ENCODE measurements at regions not wholly inside any gene's neighbourhood (a gene's known extent, or its start where the extent isn't known, plus 50 kb on each side); places are given as distances from the start of the nearest gene placed in this dataset.

DNA sequence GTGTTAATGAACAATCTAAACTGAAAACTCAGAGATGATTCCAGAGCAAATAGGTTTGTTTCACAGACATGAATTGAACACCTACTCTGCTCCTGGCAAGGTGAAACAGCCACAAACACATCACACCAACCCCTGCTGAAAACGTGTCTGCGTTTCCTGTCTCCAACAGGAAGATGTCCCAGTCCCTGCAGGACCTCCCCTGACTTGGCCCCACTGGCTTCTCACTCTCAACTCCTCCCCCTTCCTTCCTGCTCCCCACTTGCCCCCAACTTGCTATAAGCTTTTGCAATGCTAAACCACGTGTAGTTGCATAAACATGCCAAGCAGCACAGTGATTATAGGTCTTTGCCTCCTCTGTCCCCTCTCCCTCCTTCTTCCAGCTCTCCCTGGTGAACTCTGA, 567.6 kb downstream of the BCL11B start:
- no peak for ATAC-seq (ENCODE audit: low read depth)
- Histone ChIP-seq H3K4me1 (ENCODE audit: insufficient read depth, poor library complexity, severe bottlenecking) (no peaks in the 10 kb centered on the region), H3K27ac (ENCODE audit: poor library complexity, severe bottlenecking) (no peak overlapping the region), H3K4me3 (ENCODE audit: severe bottlenecking) (no peak overlapping the region), H3K27me3 (ENCODE audit: insufficient read depth, poor library complexity, severe bottlenecking) (no peaks in the 10 kb centered on the region), H3K9me3 (ENCODE audit: severe bottlenecking) (no peaks in the 10 kb centered on the region), H3K36me3 (ENCODE audit: low read depth) (no peaks in the 10 kb centered on the region)
- DNase-seq (ENCODE audit: low spot score): no peak
- TF ChIP-seq, protein P1, sequence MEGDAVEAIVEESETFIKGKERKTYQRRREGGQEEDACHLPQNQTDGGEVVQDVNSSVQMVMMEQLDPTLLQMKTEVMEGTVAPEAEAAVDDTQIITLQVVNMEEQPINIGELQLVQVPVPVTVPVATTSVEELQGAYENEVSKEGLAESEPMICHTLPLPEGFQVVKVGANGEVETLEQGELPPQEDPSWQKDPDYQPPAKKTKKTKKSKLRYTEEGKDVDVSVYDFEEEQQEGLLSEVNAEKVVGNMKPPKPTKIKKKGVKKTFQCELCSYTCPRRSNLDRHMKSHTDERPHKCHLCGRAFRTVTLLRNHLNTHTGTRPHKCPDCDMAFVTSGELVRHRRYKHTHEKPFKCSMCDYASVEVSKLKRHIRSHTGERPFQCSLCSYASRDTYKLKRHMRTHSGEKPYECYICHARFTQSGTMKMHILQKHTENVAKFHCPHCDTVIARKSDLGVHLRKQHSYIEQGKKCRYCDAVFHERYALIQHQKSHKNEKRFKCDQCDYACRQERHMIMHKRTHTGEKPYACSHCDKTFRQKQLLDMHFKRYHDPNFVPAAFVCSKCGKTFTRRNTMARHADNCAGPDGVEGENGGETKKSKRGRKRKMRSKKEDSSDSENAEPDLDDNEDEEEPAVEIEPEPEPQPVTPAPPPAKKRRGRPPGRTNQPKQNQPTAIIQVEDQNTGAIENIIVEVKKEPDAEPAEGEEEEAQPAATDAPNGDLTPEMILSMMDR (IDR thresholded peaks at IDR 0.05; ENCODE audit: poor library complexity, severe bottlenecking): no peak

DNA sequence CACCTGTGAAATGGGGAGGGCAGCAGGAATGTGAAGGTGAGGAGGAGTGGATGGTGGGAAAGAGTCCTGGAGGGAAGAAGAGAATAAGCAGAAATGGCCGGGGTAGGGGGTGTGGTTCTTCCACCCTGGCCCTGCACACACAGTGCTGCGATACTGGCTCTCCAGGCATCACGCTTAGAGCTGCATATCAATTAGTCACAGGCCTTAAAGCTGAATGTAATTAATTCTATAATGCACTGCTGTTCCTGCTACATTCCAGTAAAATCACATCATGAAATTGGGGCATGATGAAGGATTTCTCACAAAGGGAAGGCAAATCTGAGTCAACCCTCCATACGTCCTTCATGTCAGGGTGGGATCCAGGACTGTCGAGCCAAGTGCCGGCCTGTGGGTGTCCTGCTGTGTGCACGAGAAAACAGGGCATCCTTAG, 566.1 kb downstream of the BCL11B start:
- Histone ChIP-seq H3K36me3 (ENCODE audit: low read depth) (no peaks in the 10 kb centered on the region), H3K27me3 (ENCODE audit: insufficient read depth, poor library complexity, severe bottlenecking) (no peaks in the 10 kb centered on the region), H3K27ac (ENCODE audit: poor library complexity, severe bottlenecking) (no peak overlapping the region), H3K4me1 (ENCODE audit: insufficient read depth, poor library complexity, severe bottlenecking) (no peaks in the 10 kb centered on the region), H3K9me3 (ENCODE audit: severe bottlenecking) (no peaks in the 10 kb centered on the region), H3K4me3 (ENCODE audit: severe bottlenecking) (no peak overlapping the region)
- peak; percentile 67 for ATAC-seq (ENCODE audit: low read depth)
- TF ChIP-seq, protein P1 (IDR thresholded peaks at IDR 0.05; ENCODE audit: poor library complexity, severe bottlenecking): no peak
- no peak for DNase-seq (ENCODE audit: low spot score)

DNA sequence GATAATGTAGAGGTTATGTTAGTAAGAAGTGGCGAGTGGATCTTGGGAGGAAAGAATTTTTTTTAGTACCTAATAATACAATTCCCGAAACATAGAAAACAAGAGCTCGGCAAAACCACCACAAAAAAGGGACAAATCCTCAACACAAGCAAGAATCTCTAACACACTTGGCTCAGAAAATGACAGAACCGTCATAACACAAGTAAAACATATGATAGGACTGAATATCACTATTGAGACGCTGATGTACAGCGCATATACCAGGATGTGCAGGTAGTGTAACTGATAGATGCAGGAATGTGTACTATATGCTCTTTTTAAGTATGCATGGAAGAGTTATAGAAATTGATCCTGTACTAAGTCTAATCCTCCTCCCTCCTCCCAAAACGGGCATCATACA, 564.5 kb downstream of the BCL11B start:
- no peak overlapping the region for H3K4me3 ChIP-seq (ENCODE audit: severe bottlenecking)
- H3K27me3 ChIP-seq (ENCODE audit: insufficient read depth, poor library complexity, severe bottlenecking): no peaks in the 10 kb centered on the region
- H3K36me3 ChIP-seq (ENCODE audit: low read depth): no peaks in the 10 kb centered on the region
- H3K4me1 ChIP-seq (ENCODE audit: insufficient read depth, poor library complexity, severe bottlenecking): no peaks in the 10 kb centered on the region
- TF ChIP-seq, protein P1 (IDR thresholded peaks at IDR 0.05; ENCODE audit: poor library complexity, severe bottlenecking): no peak
- DNase-seq (ENCODE audit: low spot score) (no peak), ATAC-seq (ENCODE audit: low read depth) (no peak)
- no peaks in the 10 kb centered on the region for H3K9me3 ChIP-seq (ENCODE audit: severe bottlenecking)
- no peak overlapping the region for H3K27ac ChIP-seq (ENCODE audit: poor library complexity, severe bottlenecking)

DNA sequence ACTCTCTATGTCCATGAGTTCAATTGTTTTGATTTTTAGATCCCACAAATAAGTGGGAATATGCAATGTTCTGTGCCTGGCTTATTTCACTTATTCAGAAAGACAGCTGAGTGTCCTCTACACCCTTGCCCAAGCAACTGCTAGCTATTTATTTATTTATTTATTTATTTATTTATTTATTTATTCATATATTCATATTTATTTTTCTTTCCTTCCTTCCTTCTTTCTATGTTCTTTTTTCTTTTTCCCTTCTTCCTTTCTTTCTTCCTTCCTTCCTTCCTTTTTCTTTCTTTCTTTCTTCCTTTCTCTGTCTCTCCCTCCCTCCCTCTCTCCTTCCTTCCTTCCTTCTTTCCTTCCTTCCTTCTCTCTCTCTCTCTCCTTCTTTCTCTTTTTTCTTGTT, 563.4 kb downstream of the BCL11B start:
- Histone ChIP-seq H3K9me3 (ENCODE audit: severe bottlenecking) (no peaks in the 10 kb centered on the region), H3K27ac (ENCODE audit: poor library complexity, severe bottlenecking) (no peak overlapping the region), H3K4me3 (ENCODE audit: severe bottlenecking) (no peak overlapping the region), H3K27me3 (ENCODE audit: insufficient read depth, poor library complexity, severe bottlenecking) (no peaks in the 10 kb centered on the region), H3K36me3 (ENCODE audit: low read depth) (no peaks in the 10 kb centered on the region), H3K4me1 (ENCODE audit: insufficient read depth, poor library complexity, severe bottlenecking) (no peaks in the 10 kb centered on the region)
- TF ChIP-seq, protein P1 (IDR thresholded peaks at IDR 0.05; ENCODE audit: poor library complexity, severe bottlenecking): no peak
- ATAC-seq (ENCODE audit: low read depth): no peak
- no peak for DNase-seq (ENCODE audit: low spot score)

DNA sequence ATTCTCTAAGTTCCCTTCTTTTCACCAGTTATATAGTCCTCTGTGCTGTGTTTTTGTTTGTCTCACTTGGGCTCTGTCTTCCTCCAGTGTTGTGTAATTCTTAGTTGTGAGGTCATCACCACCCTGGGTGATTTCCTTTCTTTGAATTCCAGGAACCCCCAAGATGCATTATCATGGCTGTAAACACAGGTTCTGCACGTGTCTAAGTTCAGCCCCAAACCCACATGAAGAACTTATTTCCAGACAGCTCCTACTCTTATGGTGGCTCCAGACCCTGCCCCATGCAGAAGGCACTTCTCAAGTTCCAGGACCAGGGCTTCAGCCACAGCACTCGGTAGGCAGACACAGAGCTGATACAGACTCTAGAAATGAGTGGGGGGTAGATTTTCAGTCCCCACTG, 560.5 kb downstream of the BCL11B start:
- ATAC-seq (ENCODE audit: low read depth) (no peak), DNase-seq (ENCODE audit: low spot score) (no peak)
- TF ChIP-seq, protein P1 (IDR thresholded peaks at IDR 0.05; ENCODE audit: poor library complexity, severe bottlenecking): no peak
- H3K27me3 ChIP-seq (ENCODE audit: insufficient read depth, poor library complexity, severe bottlenecking): no peaks in the 10 kb centered on the region
- no peaks in the 10 kb centered on the region for H3K9me3 ChIP-seq (ENCODE audit: severe bottlenecking)
- H3K4me3 ChIP-seq (ENCODE audit: severe bottlenecking): no peak overlapping the region
- H3K4me1 ChIP-seq (ENCODE audit: insufficient read depth, poor library complexity, severe bottlenecking): no peaks in the 10 kb centered on the region
- no peaks in the 10 kb centered on the region for H3K36me3 ChIP-seq (ENCODE audit: low read depth)
- H3K27ac ChIP-seq (ENCODE audit: poor library complexity, severe bottlenecking): no peak overlapping the region

Data from RWPE2 (cell line).